Urothelium cell line (cell line): ENCODE measurements at regions not wholly inside any gene's neighbourhood (a gene's known extent, or its start where the extent isn't known, plus 50 kb on each side); places are given as distances from the start of the nearest gene placed in this dataset.
A peak's percentile ranks its signal among the peaks of the same experiment; 100 is the strongest.

Experiments used
- DNase-seq: peaks from one replicate; pipeline ENCODE4 v3.0.0; 2011; ENCODE audit warnings: low spot score, mixed read lengths
- FAIRE-seq: peaks from 2 replicates; lab custom pipeline; 2011; peaks lifted over from hg19 to GRCh38; lab: Jason Lieb, UNC

DNA sequence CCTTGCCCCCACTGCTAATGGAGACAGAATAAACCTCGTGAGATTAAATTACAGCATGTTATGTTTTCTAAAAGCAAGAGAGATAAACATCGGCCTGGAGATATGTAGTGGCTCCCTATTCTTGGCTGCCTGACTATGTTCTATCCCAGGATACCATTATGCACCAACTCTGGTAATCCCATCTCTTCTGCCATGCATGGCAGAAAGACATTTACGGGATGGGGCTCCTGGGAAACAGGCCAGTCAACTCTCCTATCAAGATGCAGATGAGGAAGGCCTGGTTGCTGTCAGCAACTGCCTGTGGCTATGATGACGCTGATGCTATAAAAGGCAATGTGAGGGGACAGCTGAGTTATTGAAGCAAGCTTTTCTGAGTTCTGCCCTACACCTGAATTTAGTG is 166.2 kb upstream of the VCX3A start:
- FAIRE-seq (no peak), DNase-seq (no peak)

GRCh38 chrX:6695717-6696116 is 160.8 kb upstream of the VCX3A start:
- no peak for FAIRE-seq
- no peak for DNase-seq

- FAIRE-seq = no peak
- no peak for DNase-seq
These were observed 160.1 kb upstream of the VCX3A start for GRCh38 chrX:6694977-6695376.

- DNase-seq (no peak), FAIRE-seq (no peak)
These were observed 159.3 kb upstream of the VCX3A start for GRCh38 chrX:6694221-6694620.

DNA sequence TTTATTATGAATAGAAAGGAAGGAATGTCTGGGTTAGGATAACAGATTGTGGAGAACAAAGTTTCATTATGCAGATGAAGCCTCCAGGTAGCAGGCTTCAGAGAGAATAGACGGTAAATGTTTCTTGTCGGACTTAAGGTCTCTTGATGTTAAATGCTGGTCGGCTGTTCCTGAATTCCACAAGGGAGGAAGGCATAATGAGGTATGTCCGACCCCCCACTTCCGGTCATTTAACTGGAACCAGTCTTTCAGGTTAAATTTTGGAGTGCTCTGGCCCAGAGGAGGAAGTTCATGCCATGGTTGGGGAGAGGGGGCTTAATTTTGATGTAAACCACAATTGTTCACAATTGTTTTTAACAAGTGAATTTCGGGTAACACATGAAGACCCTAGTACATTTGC is 158.1 kb upstream of the VCX3A start:
- DNase-seq (no peak), FAIRE-seq (no peak)

- no peak for DNase-seq
- no peak for FAIRE-seq
These were observed 150.6 kb upstream of the VCX3A start for GRCh38 chrX:6685489-6685888.

GRCh38 chrX:6683353-6683752 is 148.4 kb upstream of the VCX3A start:
- FAIRE-seq = no peak
- DNase-seq = no peak

- FAIRE-seq = no peak
These were observed 146.7 kb upstream of the VCX3A start for GRCh38 chrX:6681521-6682145.

DNA sequence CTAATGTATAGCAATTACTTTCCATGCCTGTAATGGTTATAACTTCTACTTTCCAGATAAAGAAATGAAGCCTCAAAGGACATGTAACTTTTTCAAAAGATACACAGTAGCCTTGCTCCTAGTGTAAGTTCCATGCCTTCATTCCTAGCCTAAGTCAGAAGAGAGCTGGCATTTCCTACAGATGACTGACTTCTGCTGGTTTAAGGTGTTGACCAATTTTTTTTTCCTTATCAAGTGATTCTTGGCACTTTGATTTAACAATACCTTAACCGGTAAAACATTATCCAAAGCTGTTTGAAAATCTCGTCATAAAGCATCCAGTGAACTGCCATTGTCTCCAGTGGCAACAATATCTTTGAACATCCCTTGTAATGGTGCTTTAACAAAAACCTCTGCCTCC is 145.1 kb upstream of the VCX3A start:
- no peak for DNase-seq
- FAIRE-seq = no peak

More at GRCh38 chrX:6681521-6682145, 146.7 kb upstream of the VCX3A start:
- no peak for DNase-seq

- no peak for DNase-seq
- FAIRE-seq = no peak
These were observed 144.6 kb upstream of the VCX3A start for GRCh38 chrX:6679550-6679949.

GRCh38 chrX:6678313-6678712 is 143.4 kb upstream of the VCX3A start:
- FAIRE-seq = no peak
- no peak for DNase-seq

GRCh38 chrX:6674734-6675133 is 139.8 kb upstream of the VCX3A start:
- no peak for DNase-seq
- FAIRE-seq = no peak

DNA sequence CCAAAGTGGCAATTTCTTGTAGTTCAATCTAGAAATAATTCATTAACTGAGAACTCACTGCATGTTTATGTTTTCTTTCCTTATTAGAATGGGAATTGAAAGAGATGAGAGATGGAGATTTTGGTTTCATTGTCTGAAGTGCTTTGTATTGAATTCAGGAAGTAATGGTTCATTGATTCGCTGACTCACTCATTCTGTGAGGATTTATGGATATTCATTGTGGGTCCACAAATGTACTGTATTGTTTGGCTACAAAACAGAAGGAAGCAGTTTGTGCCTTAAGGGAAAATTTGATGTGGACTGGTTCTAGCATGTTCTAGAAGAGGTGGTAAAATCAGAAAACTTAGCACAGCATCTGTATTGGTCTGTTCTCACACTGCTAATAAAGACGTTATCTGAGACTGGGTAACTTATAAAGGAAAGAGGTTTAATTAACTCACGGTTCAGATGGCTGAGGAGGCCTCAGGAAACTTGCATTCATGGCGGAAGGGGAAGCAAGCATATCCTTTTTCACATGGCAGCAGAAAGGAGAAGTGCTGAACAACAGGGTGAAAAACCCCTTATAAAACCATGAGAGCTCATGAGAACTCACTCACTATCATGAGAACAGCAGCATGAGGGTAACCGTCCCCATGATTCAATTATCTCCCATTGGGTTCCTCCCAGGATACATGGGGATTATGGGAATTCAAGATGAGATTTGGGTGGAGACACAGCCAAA is 132.3 kb upstream of the VCX3A start:
- FAIRE-seq (no peak), DNase-seq (no peak)

GRCh38 chrX:6666624-6667023 is 131.7 kb upstream of the VCX3A start:
- FAIRE-seq (no peak), DNase-seq (no peak)

- no peak for FAIRE-seq
These were observed 126.8 kb upstream of the VCX3A start for GRCh38 chrX:6661736-6662135.

DNA sequence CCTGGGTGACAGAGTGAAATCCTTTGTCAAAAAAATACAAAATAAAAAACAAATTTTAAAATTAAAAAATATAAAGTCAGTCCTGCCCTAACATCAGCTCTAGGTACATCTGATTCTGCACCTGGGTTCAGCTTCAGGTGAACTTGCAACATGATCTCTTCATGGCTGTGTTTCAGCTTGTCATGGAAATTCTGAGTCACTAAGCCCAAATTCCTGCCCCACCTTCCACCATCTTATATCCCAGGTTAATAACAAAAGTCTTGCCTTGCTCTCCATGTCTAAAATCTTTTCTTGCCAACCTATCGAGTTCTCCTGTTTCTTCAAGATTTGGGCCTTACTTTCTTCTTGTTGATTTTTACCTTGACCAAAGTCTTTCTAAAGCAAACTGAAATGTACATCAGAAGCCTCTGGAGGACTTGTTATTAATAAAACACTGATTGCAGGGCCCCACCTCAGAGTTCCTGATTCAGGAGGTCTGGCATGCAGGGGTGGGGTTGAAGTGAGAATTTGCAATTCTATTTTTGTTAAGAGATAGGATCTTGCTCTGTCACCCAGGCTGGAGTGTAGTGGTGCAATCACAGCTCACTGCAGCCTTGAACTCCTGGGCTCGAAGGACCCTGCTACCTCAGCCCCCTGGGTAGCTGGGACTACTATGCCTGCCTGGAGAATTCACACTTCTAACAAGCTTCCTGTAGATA is 125.8 kb upstream of the VCX3A start:
- FAIRE-seq = no peak
- peak; percentile 1 for DNase-seq

More at GRCh38 chrX:6661736-6662135, 126.8 kb upstream of the VCX3A start:
- DNase-seq = no peak

GRCh38 chrX:6645216-6645615 is 110.3 kb upstream of the VCX3A start:
- FAIRE-seq = no peak
- DNase-seq = no peak

DNA sequence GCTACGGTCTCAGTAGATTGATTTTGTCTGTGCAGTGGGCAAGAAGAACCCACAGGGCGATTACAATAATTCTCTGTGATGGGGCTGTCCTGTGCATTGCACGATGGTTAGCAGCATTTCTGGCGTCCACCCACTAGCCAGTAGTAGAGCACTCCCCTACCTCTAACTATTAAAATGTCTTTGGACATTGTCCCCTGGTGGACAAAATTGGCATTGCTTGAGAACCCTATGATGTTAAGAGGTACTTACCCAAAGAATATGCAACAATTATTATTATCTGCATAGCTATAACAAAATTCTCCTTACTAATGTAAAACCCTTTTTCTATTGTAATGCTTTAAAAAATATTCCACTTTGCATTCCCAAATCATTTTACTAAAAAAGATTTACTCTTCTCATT is 109.5 kb upstream of the VCX3A start:
- DNase-seq (no peak), FAIRE-seq (no peak)

GRCh38 chrX:6640727-6641126 is 105.8 kb upstream of the VCX3A start:
- FAIRE-seq (no peak), DNase-seq (no peak)

GRCh38 chrX:6614506-6614905 is 79.6 kb upstream of the VCX3A start:
- FAIRE-seq (no peak), DNase-seq (no peak)

DNA sequence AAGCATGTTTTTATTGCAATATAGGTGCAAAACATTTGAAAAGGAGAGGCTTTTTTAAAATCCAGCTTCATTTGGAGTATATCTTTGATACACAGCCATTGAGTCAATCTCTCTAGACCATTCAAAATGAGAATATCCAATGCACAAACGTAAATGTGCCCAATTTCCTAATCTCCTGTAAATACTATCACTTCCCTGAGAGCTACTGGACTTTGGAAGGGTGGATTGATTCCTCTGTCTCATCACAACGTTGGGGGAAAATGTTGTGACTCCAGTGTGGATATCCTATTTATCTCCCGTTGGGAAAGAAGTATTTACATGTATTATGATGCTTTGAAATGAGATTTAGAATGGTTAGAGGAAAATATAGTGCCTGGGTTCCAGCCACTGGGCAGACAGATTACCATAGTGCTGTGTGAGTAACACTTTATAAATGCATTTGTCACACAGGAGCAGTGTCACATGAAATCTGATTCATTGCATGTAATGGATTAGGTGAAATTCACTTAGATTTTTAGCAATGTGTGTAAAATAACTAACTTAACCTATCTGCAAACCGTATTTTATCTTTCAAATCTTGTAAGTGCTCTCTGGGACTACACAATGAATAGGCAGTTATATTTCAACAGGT is 64.4 kb upstream of the VCX3A start:
- FAIRE-seq (no peak), DNase-seq (no peak)
